SK-N-SH (cell line): ENCODE measurements at regions not wholly inside any gene's neighbourhood (a gene's known extent, or its start where the extent isn't known, plus 50 kb on each side); places are given as distances from the start of the nearest gene placed in this dataset.

ENCODE experiments used
- CTCF ChIP-seq: fragments of 200-600 bp; sonication (generic); IDR thresholded peaks from 2 replicates; pipeline ENCODE4 v1.6.1; 2017; ENCODE audit warnings: antibody characterized with exemption, mild to moderate bottlenecking, moderate library complexity
- IRF3 ChIP-seq: fragments of 150-350 bp; IDR thresholded peaks from 2 replicates; pipeline ENCODE4 v1.6.1; 2016; ENCODE audit warnings: mild to moderate bottlenecking, low read depth, low read length
- MEF2A ChIP-seq: IDR thresholded peaks from 2 replicates; pipeline ENCODE4 v1.4.0; 2012; ENCODE audit warnings: low read depth, borderline replicate concordance
- POLR2AphosphoS5 ChIP-seq: IDR thresholded peaks from 2 replicates; pipeline ENCODE4 v1.6.1; 2012; ENCODE audit warnings: low read depth, low read length
- RAD21 ChIP-seq: IDR thresholded peaks from 2 replicates; pipeline ENCODE4 v1.6.1; 2012; ENCODE audit warnings: mild to moderate bottlenecking, low read length
- RCOR1 ChIP-seq: fragments of 150-350 bp; IDR thresholded peaks from 2 replicates; pipeline ENCODE4 v1.6.1; 2017; ENCODE audit warnings: antibody characterized with exemption, low read length

GRCh38 chr5:92003806-92004205, 620.7 kb upstream of the ARRDC3 start:
- TF ChIP-seq MEF2A (no peak), RCOR1 (no peak), CTCF (no peak), POLR2AphosphoS5 (no peak), RAD21 (no peak), IRF3 (no peak)
